ENCODE measurements at regions not wholly inside any gene's neighbourhood (a gene's known extent, or its start where the extent isn't known, plus 50 kb on each side); places are given as distances from the start of the nearest gene placed in this dataset.
"Not testable (repeated sequence)": the region's sequence is repeated elsewhere in the genome, so short reads cannot be mapped to it uniquely, and the experiment has no call there.

GRCh38 chr6:164098857-164099267 is 684.3 kb downstream of the QKI start:
- H3K9me3 Mint-ChIP-seq = peaks cover 7% of the 10 kb centered on the region
- DNase-seq = no peak
- no peak for ATAC-seq
- H3K36me3 Mint-ChIP-seq (ENCODE audit: low read depth) = no peaks in the 10 kb centered on the region
- no peaks in the 10 kb centered on the region for H3K4me1 Mint-ChIP-seq
- peaks cover 4% of the 10 kb centered on the region for H3K27me3 Mint-ChIP-seq
- H3K27ac Mint-ChIP-seq = no peak overlapping the region
- H3K4me3 Mint-ChIP-seq = no peak overlapping the region

GRCh38 chr6:164097551-164098398 is 683.3 kb downstream of the QKI start:
- Mint-ChIP-seq H3K4me1 (no peaks in the 10 kb centered on the region), H3K9me3 (peaks cover 7% of the 10 kb centered on the region), H3K4me3 (no peak overlapping the region), H3K36me3 (ENCODE audit: low read depth) (no peaks in the 10 kb centered on the region), H3K27me3 (peaks cover 4% of the 10 kb centered on the region), H3K27ac (no peak overlapping the region)
- DNase-seq = no peak
- no peak for ATAC-seq

- Mint-ChIP-seq H3K36me3 (ENCODE audit: low read depth) (no peaks in the 10 kb centered on the region), H3K4me3 (no peak overlapping the region), H3K4me1 (no peaks in the 10 kb centered on the region), H3K27me3 (peaks cover 4% of the 10 kb centered on the region), H3K27ac (no peak overlapping the region), H3K9me3 (peaks cover 7% of the 10 kb centered on the region)
- ATAC-seq (no peak), DNase-seq (no peak)
Measured at GRCh38 chr6:164097056-164097455, 682.5 kb downstream of the QKI start.

GRCh38 chr6:164095056-164095455 is 680.5 kb downstream of the QKI start:
- H3K27me3 Mint-ChIP-seq = no peaks in the 10 kb centered on the region
- DNase-seq (no peak), ATAC-seq (no peak)
- H3K9me3 Mint-ChIP-seq = peaks cover 15% of the 10 kb centered on the region
- no peaks in the 10 kb centered on the region for H3K4me1 Mint-ChIP-seq
- no peak overlapping the region for H3K4me3 Mint-ChIP-seq
- no peak overlapping the region for H3K27ac Mint-ChIP-seq
- H3K36me3 Mint-ChIP-seq (ENCODE audit: low read depth) = no peaks in the 10 kb centered on the region

- DNase-seq (no peak), ATAC-seq (no peak)
- H3K4me3 Mint-ChIP-seq = no peak overlapping the region
- H3K9me3 Mint-ChIP-seq = peaks cover 9% of the 10 kb centered on the region
- H3K27ac Mint-ChIP-seq = no peak overlapping the region
- H3K4me1 Mint-ChIP-seq = peaks cover 4% of the 10 kb centered on the region
- no peaks in the 10 kb centered on the region for H3K36me3 Mint-ChIP-seq (ENCODE audit: low read depth)
- no peaks in the 10 kb centered on the region for H3K27me3 Mint-ChIP-seq
Measured at GRCh38 chr6:164087870-164088269, 673.4 kb downstream of the QKI start.

GRCh38 chr6:164087211-164087610 is 672.7 kb downstream of the QKI start:
- DNase-seq (no peak), ATAC-seq (no peak)
- peaks cover 9% of the 10 kb centered on the region for H3K9me3 Mint-ChIP-seq
- peaks cover 4% of the 10 kb centered on the region for H3K4me1 Mint-ChIP-seq
- no peaks in the 10 kb centered on the region for H3K36me3 Mint-ChIP-seq (ENCODE audit: low read depth)
- H3K4me3 Mint-ChIP-seq = no peak overlapping the region
- no peak overlapping the region for H3K27ac Mint-ChIP-seq
- no peaks in the 10 kb centered on the region for H3K27me3 Mint-ChIP-seq

- Mint-ChIP-seq H3K9me3 (peaks cover 4% of the 10 kb centered on the region), H3K27me3 (no peaks in the 10 kb centered on the region), H3K27ac (no peak overlapping the region), H3K36me3 (ENCODE audit: low read depth) (no peaks in the 10 kb centered on the region), H3K4me1 (peaks cover 4% of the 10 kb centered on the region), H3K4me3 (peak overlapping the region; percentile 11)
- ATAC-seq (no peak), DNase-seq (no peak)
Measured at GRCh38 chr6:164086076-164086887, 671.8 kb downstream of the QKI start.

GRCh38 chr6:164085091-164086075 is 670.9 kb downstream of the QKI start:
- ATAC-seq (no peak), DNase-seq (no peak)
- Mint-ChIP-seq H3K9me3 (peaks cover 1% of the 10 kb centered on the region), H3K4me1 (peaks cover 4% of the 10 kb centered on the region), H3K4me3 (peak overlapping the region; percentile 11), H3K36me3 (ENCODE audit: low read depth) (no peaks in the 10 kb centered on the region), H3K27me3 (no peaks in the 10 kb centered on the region), H3K27ac (no peak overlapping the region)

- ATAC-seq = no peak
- DNase-seq = no peak
- Mint-ChIP-seq H3K9me3 (peaks cover 11% of the 10 kb centered on the region), H3K36me3 (ENCODE audit: low read depth) (no peaks in the 10 kb centered on the region), H3K27me3 (peaks cover 3% of the 10 kb centered on the region), H3K27ac (no peak overlapping the region), H3K4me3 (no peak overlapping the region), H3K4me1 (no peaks in the 10 kb centered on the region)
Measured at GRCh38 chr6:164079275-164079600, 664.7 kb downstream of the QKI start.

- no peaks in the 10 kb centered on the region for H3K36me3 Mint-ChIP-seq (ENCODE audit: low read depth)
- peaks cover 11% of the 10 kb centered on the region for H3K9me3 Mint-ChIP-seq
- no peak overlapping the region for H3K4me3 Mint-ChIP-seq
- no peaks in the 10 kb centered on the region for H3K4me1 Mint-ChIP-seq
- peaks cover 5% of the 10 kb centered on the region for H3K27me3 Mint-ChIP-seq
- no peak for ATAC-seq
- H3K27ac Mint-ChIP-seq = no peak overlapping the region
- no peak for DNase-seq
Measured at GRCh38 chr6:164078532-164079274, 664.2 kb downstream of the QKI start.

- H3K27me3 Mint-ChIP-seq; H3K4me3 Mint-ChIP-seq; ATAC-seq; H3K36me3 Mint-ChIP-seq (ENCODE audit: low read depth); H3K4me1 Mint-ChIP-seq; H3K27ac Mint-ChIP-seq; DNase-seq: not testable (repeated sequence)
- H3K9me3 Mint-ChIP-seq = peaks cover 22% of the 10 kb centered on the region
Measured at GRCh38 chr6:164076818-164077532, 662.5 kb downstream of the QKI start.

GRCh38 chr6:164075981-164076615 is 661.6 kb downstream of the QKI start:
- H3K9me3 Mint-ChIP-seq = peaks cover 22% of the 10 kb centered on the region
- no peak overlapping the region for H3K27ac Mint-ChIP-seq
- H3K36me3 Mint-ChIP-seq (ENCODE audit: low read depth) = no peaks in the 10 kb centered on the region
- H3K27me3 Mint-ChIP-seq = peaks cover 5% of the 10 kb centered on the region
- H3K4me3 Mint-ChIP-seq = no peak overlapping the region
- ATAC-seq (no peak), DNase-seq (no peak)
- no peaks in the 10 kb centered on the region for H3K4me1 Mint-ChIP-seq

- no peak for DNase-seq
- H3K4me3 Mint-ChIP-seq = no peak overlapping the region
- no peak for ATAC-seq
- no peaks in the 10 kb centered on the region for H3K4me1 Mint-ChIP-seq
- peaks cover 5% of the 10 kb centered on the region for H3K27me3 Mint-ChIP-seq
- H3K27ac Mint-ChIP-seq = no peak overlapping the region
- H3K36me3 Mint-ChIP-seq (ENCODE audit: low read depth) = no peaks in the 10 kb centered on the region
- peaks cover 15% of the 10 kb centered on the region for H3K9me3 Mint-ChIP-seq
Measured at GRCh38 chr6:164072240-164072666, 657.7 kb downstream of the QKI start.

Measured in activated naive CD8-positive, alpha-beta T cell treated with anti-CD3 and anti-CD28 coated beads, Interleukin-2, amount 50 U/mL, for 24 hours (primary cell).